CD14-positive monocyte (primary cell): ENCODE measurements at regions not wholly inside any gene's neighbourhood (a gene's known extent, or its start where the extent isn't known, plus 50 kb on each side); places are given as distances from the start of the nearest gene placed in this dataset.

Experiments
- DNase-seq, 3 donors: peaks; one replicate each; pipeline ENCODE4 v3.0.0-alpha.2; 2011 to 2022
- H2AFZ ChIP-seq: 2 replicates; pipeline ENCODE4 v1.6.0; 2012; ENCODE audit warnings: mild to moderate bottlenecking, low read depth, low read length, inconsistent platforms; ENCODE audit not compliant: insufficient read depth, poor library complexity, severe bottlenecking
- H3K27ac ChIP-seq, 2 donors: 1 replicate in 1 of 2; 2 replicates in 1 of 2; pipeline ENCODE4 v1.5.1; 2012 to 2013; ENCODE audit warnings: low read length in 2 of 2, control low read depth in 1 of 2, inconsistent platforms in 1 of 2, low read depth in 1 of 2, mild to moderate bottlenecking in 1 of 2
- H3K27me3 ChIP-seq, 2 donors: one replicate each; pipeline versions ENCODE4 v1.6.0 to v1.6.1; 2011 to 2013; ENCODE audit warnings: low read length in 2 of 2; ENCODE audit not compliant: control insufficient read depth in 2 of 2, insufficient read depth in 2 of 2
- H3K36me3 ChIP-seq, 2 donors: replicated peaks in 1 of 2; 1 replicate in 1 of 2; 2 replicates in 1 of 2; pipeline versions ENCODE4 v1.5.1 to v1.6.1; 2012 to 2013; ENCODE audit warnings: low read length in 2 of 2, control low read depth in 1 of 2, inconsistent platforms in 1 of 2, mild to moderate bottlenecking in 1 of 2; ENCODE audit not compliant: insufficient read depth in 2 of 2, control insufficient read depth in 1 of 2
- H3K4me1 ChIP-seq, 2 donors: 1 replicate in 1 of 2; 2 replicates in 1 of 2; pipeline versions ENCODE4 v1.5.1 to v1.6.1; 2012 to 2013; ENCODE audit warnings: low read length in 2 of 2, control low read depth in 1 of 2, inconsistent platforms in 1 of 2, mild to moderate bottlenecking in 1 of 2, moderate library complexity in 1 of 2; ENCODE audit not compliant: insufficient read depth in 2 of 2, control insufficient read depth in 1 of 2
- H3K4me2 ChIP-seq: replicated peaks from 2 replicates; pipeline ENCODE3; 2012; ENCODE audit warnings: low read length, moderate library complexity, mild to moderate bottlenecking; ENCODE audit not compliant: poor library complexity, severe bottlenecking; ENCODE audit errors: extremely low read depth
- H3K4me3 ChIP-seq, 3 experiments: fragments of 200-600 bp in 1 of 3; sonication (generic) in 1 of 3; replicated peaks in 1 of 3; 1 replicate in 2 of 3; 2 replicates in 1 of 3; pipeline ENCODE4 v1.5.1; 2011 to 2013; ENCODE audit warnings: low read length in 3 of 3, mild to moderate bottlenecking in 3 of 3, control low read depth in 2 of 3, low read depth in 2 of 3, inconsistent platforms in 1 of 3, moderate library complexity in 1 of 3
- H3K79me2 ChIP-seq: 2 replicates; pipeline ENCODE4 v1.6.0; 2012; ENCODE audit warnings: mild to moderate bottlenecking, control low read depth, inconsistent platforms, low read length, moderate library complexity; ENCODE audit not compliant: insufficient read depth
- H3K9ac ChIP-seq: 2 replicates; pipeline ENCODE4 v1.6.0; 2017; ENCODE audit warnings: low read length, mild to moderate bottlenecking; ENCODE audit not compliant: insufficient read depth, poor library complexity, severe bottlenecking
- H3K9me3 ChIP-seq, 2 donors: replicated peaks in 1 of 2; 1 replicate in 1 of 2; 2 replicates in 1 of 2; pipeline versions ENCODE4 v1.5.1 to v1.6.1; 2012 to 2013; ENCODE audit warnings: low read length in 2 of 2, control low read depth in 1 of 2; ENCODE audit not compliant: control insufficient read depth in 1 of 2, insufficient read depth in 1 of 2
- H4K20me1 ChIP-seq: 2 replicates; pipeline ENCODE4 v1.6.0; 2012; ENCODE audit warnings: mild to moderate bottlenecking, low read length, control low read depth, moderate library complexity; ENCODE audit not compliant: insufficient read depth
- H3K27ac Mint-ChIP-seq, 7 donors: one replicate each; pipeline ENCODE4 v1.8.0; 2020; ENCODE audit warnings: mild to moderate bottlenecking in 7 of 7, mixed read lengths in 7 of 7, moderate library complexity in 6 of 7, inconsistent platforms in 2 of 7
- H3K27me3 Mint-ChIP-seq, 3 donors: one replicate each; pipeline ENCODE4 v1.8.0; 2021 to 2022; ENCODE audit warnings: low read depth in 3 of 3, mild to moderate bottlenecking in 3 of 3, mixed read lengths in 3 of 3, moderate library complexity in 3 of 3, inconsistent platforms in 1 of 3
- H3K36me3 Mint-ChIP-seq, 2 donors: one replicate each; pipeline ENCODE4 v1.8.0; 2020; ENCODE audit warnings: mixed read lengths in 2 of 2, inconsistent platforms in 1 of 2, mild to moderate bottlenecking in 1 of 2
- H3K4me1 Mint-ChIP-seq: one replicate; pipeline ENCODE4 v1.8.0; 2020; ENCODE audit warnings: mild to moderate bottlenecking, mixed read lengths
- H3K4me3 Mint-ChIP-seq, 2 donors: one replicate each; pipeline ENCODE4 v1.8.0; 2020; ENCODE audit warnings: mild to moderate bottlenecking in 2 of 2, mixed read lengths in 2 of 2, moderate library complexity in 1 of 2
- H3K9me3 Mint-ChIP-seq, 7 donors: one replicate each; pipeline ENCODE4 v1.8.0; 2020 to 2022; ENCODE audit warnings: mixed read lengths in 7 of 7, mild to moderate bottlenecking in 6 of 7, moderate library complexity in 6 of 7, inconsistent platforms in 2 of 7
- WGBS: methylation state at CpG from one replicate; pipeline ENCODE4 v1.1.5; 2013; ENCODE audit warnings: missing lambda C conversion rate; ENCODE audit not compliant: insufficient coverage; 5-methylcytosine and 5-hydroxymethylcytosine counted together
- intact Hi-C, 2 donors: fragments of 100-400 bp; cut with micrococcal nuclease; formaldehyde crosslinking; loops; one replicate each; pipeline versions ENCODE4 v1.15.0 to v1.15.1; 2023
- TF ChIP-seq, protein P1 (sequence below): fragments of 200-600 bp; IDR thresholded peaks from one replicate; pipeline ENCODE4 v1.8.0; 2022; ENCODE audit warnings: antibody characterized with exemption, mild to moderate bottlenecking

DNA sequence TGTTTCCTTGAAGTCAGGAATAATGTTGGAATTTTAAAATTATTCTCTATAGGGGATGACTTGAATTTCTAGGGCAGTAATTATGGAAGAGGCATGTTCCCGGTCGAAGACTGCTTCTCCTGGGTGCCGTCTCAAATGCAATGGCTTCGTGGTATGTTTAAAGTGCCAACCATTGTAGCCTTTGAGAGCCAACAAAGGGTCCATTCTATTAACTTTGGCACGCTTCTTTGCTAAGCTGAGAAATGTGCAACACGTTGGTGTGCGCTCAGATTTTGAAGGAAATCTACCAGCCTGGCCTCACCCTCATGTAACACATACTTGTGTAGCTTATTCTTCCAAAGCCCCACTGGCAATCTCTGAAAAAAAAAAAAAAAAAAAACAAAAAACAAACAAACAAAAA, 221.2 kb upstream of the ANKH start:
- H3K9me3 ChIP-seq: no peaks in the 10 kb centered on the region
- Mint-ChIP-seq H3K4me1 (no peaks in the 10 kb centered on the region), H3K27ac (no peak overlapping the region), H3K36me3 (no peaks in the 10 kb centered on the region), H3K27me3 (peaks cover 0 to 4% (median 1%) of the 10 kb centered on the region in 3 donors), H3K9me3 (peaks cover 0 to 11% (median 6%) of the 10 kb centered on the region in 7 donors), H3K4me3 (no peak overlapping the region)
- no peaks in the 10 kb centered on the region for H3K36me3 ChIP-seq
- no peak overlapping the region for H2AFZ ChIP-seq
- no peaks in the 10 kb centered on the region for H3K79me2 ChIP-seq
- no peaks in the 10 kb centered on the region for H3K27me3 ChIP-seq
- 92% methylated on average over 6 of the region's 7 CpGs for WGBS
- H4K20me1 ChIP-seq: no peaks in the 10 kb centered on the region
- H3K4me2 ChIP-seq: no peak overlapping the region
- H3K4me3 ChIP-seq: no peak overlapping the region
- no peak overlapping the region for H3K27ac ChIP-seq
- no peaks in the 10 kb centered on the region for H3K4me1 ChIP-seq
- TF ChIP-seq, protein P1, sequence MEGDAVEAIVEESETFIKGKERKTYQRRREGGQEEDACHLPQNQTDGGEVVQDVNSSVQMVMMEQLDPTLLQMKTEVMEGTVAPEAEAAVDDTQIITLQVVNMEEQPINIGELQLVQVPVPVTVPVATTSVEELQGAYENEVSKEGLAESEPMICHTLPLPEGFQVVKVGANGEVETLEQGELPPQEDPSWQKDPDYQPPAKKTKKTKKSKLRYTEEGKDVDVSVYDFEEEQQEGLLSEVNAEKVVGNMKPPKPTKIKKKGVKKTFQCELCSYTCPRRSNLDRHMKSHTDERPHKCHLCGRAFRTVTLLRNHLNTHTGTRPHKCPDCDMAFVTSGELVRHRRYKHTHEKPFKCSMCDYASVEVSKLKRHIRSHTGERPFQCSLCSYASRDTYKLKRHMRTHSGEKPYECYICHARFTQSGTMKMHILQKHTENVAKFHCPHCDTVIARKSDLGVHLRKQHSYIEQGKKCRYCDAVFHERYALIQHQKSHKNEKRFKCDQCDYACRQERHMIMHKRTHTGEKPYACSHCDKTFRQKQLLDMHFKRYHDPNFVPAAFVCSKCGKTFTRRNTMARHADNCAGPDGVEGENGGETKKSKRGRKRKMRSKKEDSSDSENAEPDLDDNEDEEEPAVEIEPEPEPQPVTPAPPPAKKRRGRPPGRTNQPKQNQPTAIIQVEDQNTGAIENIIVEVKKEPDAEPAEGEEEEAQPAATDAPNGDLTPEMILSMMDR: no peak
- H3K9ac ChIP-seq: no peak overlapping the region
- intact Hi-C loops: no loop called here
- no peak for DNase-seq

DNA sequence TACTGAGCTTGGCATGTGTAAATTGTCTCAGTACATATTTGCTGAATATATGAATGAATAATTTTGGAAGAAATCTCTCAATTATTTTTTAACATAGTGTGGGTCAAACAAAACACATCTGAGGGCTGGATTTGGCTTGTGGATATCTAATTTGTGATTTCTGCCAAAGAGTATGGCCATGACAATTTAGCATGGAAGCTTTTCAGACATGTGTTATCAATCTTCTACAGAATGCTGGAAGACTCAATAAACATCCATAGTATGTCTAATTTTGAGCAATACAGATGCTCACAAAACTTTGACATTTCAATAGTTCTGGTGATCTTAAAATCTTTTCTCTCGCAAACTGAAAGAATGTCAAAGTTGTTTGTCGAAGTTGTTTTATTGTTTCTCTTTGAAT, 214.1 kb upstream of the ANKH start:
- no peaks in the 10 kb centered on the region for H3K79me2 ChIP-seq
- Mint-ChIP-seq H3K9me3 (peaks cover 0 to 11% (median 3%) of the 10 kb centered on the region in 7 donors), H3K27me3 (peaks cover 0 to 4% (median 4%) of the 10 kb centered on the region in 3 donors), H3K36me3 (no peaks in the 10 kb centered on the region), H3K27ac (no peak overlapping the region), H3K4me3 (no peak overlapping the region), H3K4me1 (no peaks in the 10 kb centered on the region)
- H2AFZ ChIP-seq: no peak overlapping the region
- TF ChIP-seq, protein P1: no peak
- no peaks in the 10 kb centered on the region for H3K27me3 ChIP-seq
- H3K9ac ChIP-seq: no peak overlapping the region
- 100% methylated on average over 2 of the region's 2 CpGs for WGBS
- no peak for DNase-seq
- no peak overlapping the region for H3K4me2 ChIP-seq
- H3K4me1 ChIP-seq: no peaks in the 10 kb centered on the region
- H3K27ac ChIP-seq: no peak overlapping the region
- intact Hi-C loops: no loop called here
- H3K36me3 ChIP-seq: no peaks in the 10 kb centered on the region
- H3K9me3 ChIP-seq: no peaks in the 10 kb centered on the region
- no peak overlapping the region for H3K4me3 ChIP-seq
- no peaks in the 10 kb centered on the region for H4K20me1 ChIP-seq
